Stimulated activated naive CD8-positive, alpha-beta T cell treated with anti-CD3 and anti-CD28 coated beads, Interleukin-15, amount 100 ng/mL, for 72 hours (primary cell): ENCODE measurements at regions not wholly inside any gene's neighbourhood (a gene's known extent, or its start where the extent isn't known, plus 50 kb on each side); places are given as distances from the start of the nearest gene placed in this dataset.
"Not testable (repeated sequence)": the region's sequence is repeated elsewhere in the genome, so short reads cannot be mapped to it uniquely, and the experiment has no call there.

ENCODE experiments used
- ATAC-seq: fragments of 150-1000 bp; cut with Tn5 transposase; 2 replicates; pipeline ENCODE4 v1.10.0; 2021; ENCODE audit warnings: mild to moderate bottlenecking, moderate library complexity
- DNase-seq, 2 donors: peaks; one replicate each; pipeline ENCODE4 v3.0.0; 2021 to 2022
- H3K27ac Mint-ChIP-seq, 2 donors: one replicate each; pipeline ENCODE4 v1.8.0; 2022; ENCODE audit warnings: mild to moderate bottlenecking in 2 of 2, mixed read lengths in 2 of 2, moderate library complexity in 2 of 2
- H3K27me3 Mint-ChIP-seq: one replicate; pipeline ENCODE4 v1.8.0; 2022; ENCODE audit warnings: mixed read lengths
- H3K4me1 Mint-ChIP-seq: one replicate; pipeline ENCODE4 v1.8.0; 2022; ENCODE audit warnings: mild to moderate bottlenecking, mixed read lengths
- H3K4me3 Mint-ChIP-seq, 2 donors: one replicate each; pipeline ENCODE4 v1.8.0; 2022; ENCODE audit warnings: mild to moderate bottlenecking in 2 of 2, mixed read lengths in 2 of 2, moderate library complexity in 1 of 2
- H3K9me3 Mint-ChIP-seq, 2 donors: one replicate each; pipeline ENCODE4 v1.8.0; 2022; ENCODE audit warnings: mixed read lengths in 2 of 2

DNA sequence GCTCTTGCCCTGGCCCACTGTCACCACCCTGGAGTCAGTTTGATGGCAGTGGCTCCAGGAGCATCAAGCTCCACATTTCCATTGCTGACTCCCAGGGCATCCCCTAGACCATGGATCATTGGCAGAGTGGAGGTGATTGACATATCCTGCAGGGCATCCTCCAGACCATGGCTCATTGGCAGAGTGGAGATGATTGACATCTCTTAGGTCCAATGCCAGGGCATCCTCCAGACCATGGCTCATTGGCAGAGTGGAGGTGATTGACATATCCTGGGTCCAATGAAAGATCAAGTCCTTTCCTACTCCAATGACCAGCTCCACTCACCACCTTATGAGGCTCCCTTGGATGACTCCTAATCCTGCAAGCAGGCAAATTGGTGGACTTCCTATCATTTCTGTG is 174.3 kb upstream of the NLRP1 start:
- H3K4me3 Mint-ChIP-seq, result no peak overlapping the region
- DNase-seq, result no peak
- H3K4me1 Mint-ChIP-seq, result no peaks in the 10 kb centered on the region
- H3K27me3 Mint-ChIP-seq, result peaks cover 34% of the 10 kb centered on the region
- no peak overlapping the region for H3K27ac Mint-ChIP-seq
- ATAC-seq, result no peak
- H3K9me3 Mint-ChIP-seq, result no peaks in the 10 kb centered on the region

- Mint-ChIP-seq H3K27ac (no peak overlapping the region), H3K9me3 (no peaks in the 10 kb centered on the region), H3K27me3 (peaks cover 34% of the 10 kb centered on the region), H3K4me3 (no peak overlapping the region), H3K4me1 (no peaks in the 10 kb centered on the region)
- ATAC-seq (no peak), DNase-seq (no peak)
Measured at GRCh38 chr17:5759501-5759925, 175.2 kb upstream of the NLRP1 start.

GRCh38 chr17:5762191-5762590 is 177.9 kb upstream of the NLRP1 start:
- Mint-ChIP-seq H3K27ac (peak overlapping the region in 1 of 2 donors; percentile 31), H3K4me1 (no peaks in the 10 kb centered on the region), H3K4me3 (no peak overlapping the region), H3K9me3 (no peaks in the 10 kb centered on the region), H3K27me3 (peaks cover 30% of the 10 kb centered on the region)
- ATAC-seq (no peak), DNase-seq (no peak)

- Mint-ChIP-seq H3K4me3 (no peak overlapping the region), H3K27me3 (peaks cover 39% of the 10 kb centered on the region), H3K27ac (no peak overlapping the region), H3K9me3 (no peaks in the 10 kb centered on the region), H3K4me1 (no peaks in the 10 kb centered on the region)
- ATAC-seq (no peak), DNase-seq (no peak)
Measured at GRCh38 chr17:5763595-5764306, 179.4 kb upstream of the NLRP1 start.

- no peaks in the 10 kb centered on the region for H3K4me1 Mint-ChIP-seq
- peaks cover 30% of the 10 kb centered on the region for H3K27me3 Mint-ChIP-seq
- H3K9me3 Mint-ChIP-seq, result no peaks in the 10 kb centered on the region
- H3K4me3 Mint-ChIP-seq, result no peak overlapping the region
- no peak overlapping the region for H3K27ac Mint-ChIP-seq
- ATAC-seq (no peak), DNase-seq (no peak)
Measured at GRCh38 chr17:5769593-5770354, 185.5 kb upstream of the NLRP1 start.

DNA sequence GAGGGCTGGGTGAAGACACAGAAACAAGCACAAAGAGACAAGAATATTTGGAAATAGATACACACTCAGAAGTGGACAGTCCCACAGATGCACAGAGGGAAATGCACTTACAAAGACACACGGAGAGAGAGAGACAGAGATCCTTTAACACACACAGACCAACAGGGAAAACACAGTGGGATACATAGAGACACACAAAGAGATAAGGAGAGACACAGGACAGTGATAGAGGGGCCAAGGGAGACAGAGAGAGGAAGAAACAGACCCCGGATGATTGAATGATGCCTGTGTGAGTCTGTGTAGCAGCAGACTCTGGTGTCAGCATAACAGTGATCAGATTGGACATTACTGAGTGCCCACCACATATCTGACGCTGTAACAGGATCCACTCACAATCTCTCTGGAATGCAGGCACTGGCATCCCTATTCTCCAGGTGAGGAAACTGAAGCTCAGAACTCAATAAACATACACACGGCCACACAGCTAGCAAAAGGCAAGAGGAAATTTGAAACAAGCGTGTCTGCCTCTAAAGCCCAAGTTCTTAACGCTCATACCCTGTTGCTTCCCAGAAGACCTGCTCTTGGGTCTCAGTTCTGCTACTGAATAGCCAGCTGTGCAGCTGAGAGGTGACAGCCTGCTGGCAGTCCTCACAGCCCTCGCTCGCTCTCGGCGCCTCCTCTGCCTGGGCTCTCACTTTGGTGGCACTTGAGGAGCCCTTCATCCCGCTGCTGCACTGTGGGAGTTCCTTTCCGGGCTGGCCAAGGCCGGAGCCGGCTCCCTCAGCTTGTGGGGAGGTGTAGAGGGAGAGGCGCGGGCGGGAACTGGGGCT is 186.3 kb upstream of the NLRP1 start:
- DNase-seq (no peak), ATAC-seq (no peak)
- H3K27me3 Mint-ChIP-seq, result peaks cover 35% of the 10 kb centered on the region
- H3K4me1 Mint-ChIP-seq, result no peaks in the 10 kb centered on the region
- no peak overlapping the region for H3K27ac Mint-ChIP-seq
- no peaks in the 10 kb centered on the region for H3K9me3 Mint-ChIP-seq
- H3K4me3 Mint-ChIP-seq, result no peak overlapping the region

DNA sequence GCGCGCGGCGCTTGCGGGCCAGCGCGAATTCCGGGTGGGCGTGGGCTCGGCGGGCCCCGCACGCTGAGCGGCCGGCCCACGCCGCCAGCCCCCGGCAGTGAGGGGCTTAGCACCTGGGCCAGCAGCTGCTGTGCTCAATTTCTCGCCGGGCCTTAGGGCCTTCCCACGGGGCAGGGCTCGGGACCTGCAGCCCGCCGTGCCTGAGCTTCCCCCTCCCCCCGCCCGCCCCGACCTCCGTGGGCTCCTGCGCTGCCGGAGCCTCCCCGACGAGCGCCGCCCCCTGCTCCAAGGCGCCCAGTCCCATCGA is 186.9 kb upstream of the NLRP1 start:
- not testable (repeated sequence) for H3K4me1 Mint-ChIP-seq, H3K4me3 Mint-ChIP-seq, H3K9me3 Mint-ChIP-seq, ATAC-seq, H3K27ac Mint-ChIP-seq, DNase-seq
- peaks cover 35% of the 10 kb centered on the region for H3K27me3 Mint-ChIP-seq

DNA sequence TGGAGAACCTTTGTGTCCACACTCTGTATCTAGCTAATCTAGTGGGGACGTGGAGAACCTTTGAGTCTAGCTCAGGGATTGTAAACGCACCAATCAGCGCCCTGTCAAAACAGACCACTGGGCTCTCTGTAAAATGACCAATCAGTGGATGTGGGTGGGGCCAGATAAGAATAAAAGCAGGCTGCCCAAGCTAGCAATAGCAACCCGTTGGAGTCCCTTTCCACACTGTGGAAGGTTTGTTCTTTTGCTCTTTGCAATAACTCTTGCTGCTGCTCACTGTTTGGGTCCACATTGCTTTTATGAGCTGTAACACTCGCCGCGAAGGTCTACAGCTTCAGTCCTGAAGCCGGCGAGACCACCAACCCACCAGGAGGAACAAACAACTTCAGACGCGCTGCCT is 187.7 kb upstream of the NLRP1 start:
- H3K9me3 Mint-ChIP-seq, H3K4me3 Mint-ChIP-seq, H3K4me1 Mint-ChIP-seq, DNase-seq, ATAC-seq, H3K27ac Mint-ChIP-seq: not testable (repeated sequence)
- peaks cover 38% of the 10 kb centered on the region for H3K27me3 Mint-ChIP-seq

- ATAC-seq, result no peak
- DNase-seq, result no peak
- Mint-ChIP-seq H3K27me3 (peaks cover 42% of the 10 kb centered on the region), H3K4me1 (peaks cover 8% of the 10 kb centered on the region), H3K4me3 (no peak overlapping the region), H3K9me3 (no peaks in the 10 kb centered on the region), H3K27ac (no peak overlapping the region)
Measured at GRCh38 chr17:5772720-5773119, 188.4 kb upstream of the NLRP1 start.

- Mint-ChIP-seq H3K27me3 (peaks cover 40% of the 10 kb centered on the region), H3K9me3 (no peaks in the 10 kb centered on the region), H3K4me1 (peaks cover 8% of the 10 kb centered on the region), H3K4me3 (no peak overlapping the region), H3K27ac (no peak overlapping the region)
- ATAC-seq (no peak), DNase-seq (no peak)
Measured at GRCh38 chr17:5773816-5774360, 189.6 kb upstream of the NLRP1 start.

GRCh38 chr17:5775098-5775497 is 190.8 kb upstream of the NLRP1 start:
- DNase-seq (no peak), ATAC-seq (no peak)
- Mint-ChIP-seq H3K4me3 (no peak overlapping the region), H3K9me3 (no peaks in the 10 kb centered on the region), H3K4me1 (peaks cover 8% of the 10 kb centered on the region), H3K27me3 (peaks cover 52% of the 10 kb centered on the region), H3K27ac (no peak overlapping the region)

GRCh38 chr17:5780476-5780875 is 196.2 kb upstream of the NLRP1 start:
- ATAC-seq, result no peak
- peaks cover 6 to 8% of the 10 kb centered on the region in 2 donors for H3K9me3 Mint-ChIP-seq
- H3K4me1 Mint-ChIP-seq, result peaks cover 8% of the 10 kb centered on the region
- H3K4me3 Mint-ChIP-seq, result no peak overlapping the region
- no peak overlapping the region for H3K27ac Mint-ChIP-seq
- DNase-seq, result no peak
- H3K27me3 Mint-ChIP-seq, result peaks cover 57% of the 10 kb centered on the region

DNA sequence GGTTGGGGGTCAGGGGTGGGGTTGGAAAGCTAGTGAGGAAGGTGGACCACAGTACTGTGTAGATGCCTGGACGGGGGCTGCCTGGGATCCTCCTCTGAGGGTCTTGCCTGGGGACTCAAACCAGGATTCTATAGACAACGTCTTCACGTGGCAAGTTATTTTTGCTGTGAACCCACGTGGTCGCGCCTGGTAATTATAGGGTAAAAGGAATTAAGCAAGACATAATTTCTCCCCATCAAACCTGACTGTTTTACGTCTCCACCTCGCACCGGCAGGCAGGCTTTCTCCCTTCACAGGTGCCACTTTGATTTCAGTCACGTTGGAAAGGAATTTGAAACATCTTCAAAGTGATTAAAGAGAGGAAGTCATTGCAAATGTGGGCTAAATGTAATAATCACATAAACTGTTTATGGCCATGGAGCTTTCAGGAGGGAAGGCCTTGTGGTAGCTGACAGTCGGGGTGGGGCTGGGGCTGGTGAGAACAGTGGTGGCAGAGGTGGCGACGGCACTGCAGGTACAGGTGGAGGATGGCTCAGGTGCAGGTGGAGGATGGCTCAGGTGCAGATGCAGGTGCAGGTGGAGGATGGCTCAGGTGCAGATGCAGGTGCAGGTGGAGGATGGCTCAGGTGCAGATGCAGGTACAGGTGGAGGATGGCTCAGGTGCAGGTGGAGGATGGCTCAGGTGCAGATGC is 197.1 kb upstream of the NLRP1 start:
- H3K27me3 Mint-ChIP-seq, result peaks cover 61% of the 10 kb centered on the region
- ATAC-seq (no peak), DNase-seq (no peak)
- no peak overlapping the region for H3K4me3 Mint-ChIP-seq
- H3K9me3 Mint-ChIP-seq, result peaks cover 6 to 8% of the 10 kb centered on the region in 2 donors
- peaks cover 1% of the 10 kb centered on the region for H3K4me1 Mint-ChIP-seq
- H3K27ac Mint-ChIP-seq, result no peak overlapping the region

GRCh38 chr17:5783269-5783668 is 199.0 kb upstream of the NLRP1 start:
- H3K27me3 Mint-ChIP-seq, result peaks cover 59% of the 10 kb centered on the region
- H3K4me1 Mint-ChIP-seq, result no peaks in the 10 kb centered on the region
- H3K4me3 Mint-ChIP-seq, result no peak overlapping the region
- ATAC-seq (no peak), DNase-seq (no peak)
- no peak overlapping the region for H3K27ac Mint-ChIP-seq
- peaks cover 6 to 8% of the 10 kb centered on the region in 2 donors for H3K9me3 Mint-ChIP-seq

- Mint-ChIP-seq H3K27me3 (peaks cover 62% of the 10 kb centered on the region), H3K27ac (no peak overlapping the region), H3K9me3 (peaks cover 6 to 8% of the 10 kb centered on the region in 2 donors), H3K4me1 (no peaks in the 10 kb centered on the region), H3K4me3 (no peak overlapping the region)
- DNase-seq (no peak), ATAC-seq (no peak)
Measured at GRCh38 chr17:5783851-5784250, 199.5 kb upstream of the NLRP1 start.
